Activated CD4-positive, alpha-beta T cell treated with anti-CD3 and anti-CD28 coated beads, Interleukin-2, amount 10 ng/mL, durations not matched to agents 7 days and 5 days (primary cell): ENCODE measurements at regions not wholly inside any gene's neighbourhood (a gene's known extent, or its start where the extent isn't known, plus 50 kb on each side); places are given as distances from the start of the nearest gene placed in this dataset.
"Not testable (repeated sequence)": the region's sequence is repeated elsewhere in the genome, so short reads cannot be mapped to it uniquely, and the experiment has no call there.

Source experiments
- CTCF ChIA-PET: fragments of 350-600 bp; sonication (Branson Sonifier 250); formaldehyde crosslinking; loops from one replicate; lab custom pipeline; 2021; ENCODE audit warnings: antibody characterized with exemption; lab: Charles Lee
- POLR2A ChIA-PET: fragments of 350-600 bp; sonication (Branson Sonifier 250); formaldehyde crosslinking; loops from one replicate; lab custom pipeline; 2021; ENCODE audit warnings: antibody characterized with exemption; lab: Charles Lee
- DNase-seq: peaks from one replicate; pipeline ENCODE4 v3.0.0-alpha.2; 2020
- H3K27ac Mint-ChIP-seq: one replicate; pipeline ENCODE4 v1.8.0; 2021; ENCODE audit warnings: mild to moderate bottlenecking, moderate library complexity, mixed read lengths
- H3K27me3 Mint-ChIP-seq: one replicate; pipeline ENCODE4 v1.8.0; 2021; ENCODE audit warnings: mixed read lengths
- H3K36me3 Mint-ChIP-seq: one replicate; pipeline ENCODE4 v1.8.0; 2021; ENCODE audit warnings: low read depth, mixed read lengths
- H3K4me1 Mint-ChIP-seq: one replicate; pipeline ENCODE4 v1.8.0; 2021; ENCODE audit warnings: mixed read lengths
- H3K4me3 Mint-ChIP-seq: one replicate; pipeline ENCODE4 v1.8.0; 2021; ENCODE audit warnings: mild to moderate bottlenecking, moderate library complexity, mixed read lengths
- H3K9me3 Mint-ChIP-seq: one replicate; pipeline ENCODE4 v1.8.0; 2021; ENCODE audit warnings: mixed read lengths

DNA sequence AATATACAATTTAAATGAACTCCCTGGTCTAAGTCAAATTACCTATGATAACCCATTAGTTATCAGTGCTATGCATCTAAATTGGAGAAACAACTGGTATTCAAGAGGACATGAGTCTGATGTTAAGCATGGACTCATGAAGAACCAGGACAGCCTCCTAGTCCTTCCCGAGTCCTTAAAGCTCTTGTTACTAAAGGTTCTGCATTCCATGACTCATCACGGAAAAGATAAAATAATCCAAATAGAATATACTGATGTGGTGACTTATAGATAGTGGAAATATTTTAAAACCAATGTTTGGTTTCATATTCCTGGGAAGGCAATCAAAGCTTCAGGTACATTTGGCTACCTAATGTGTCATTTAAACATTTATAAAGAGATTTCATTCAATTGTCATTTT, 117.2 kb upstream of the PMCH start:
- H3K27ac Mint-ChIP-seq, result no peak overlapping the region
- ChIA-PET CTCF (no interaction called here), POLR2A (no interaction called here)
- DNase-seq, result no peak
- peaks cover 9% of the 10 kb centered on the region for H3K27me3 Mint-ChIP-seq
- no peak overlapping the region for H3K4me3 Mint-ChIP-seq
- no peaks in the 10 kb centered on the region for H3K4me1 Mint-ChIP-seq
- no peaks in the 10 kb centered on the region for H3K36me3 Mint-ChIP-seq
- H3K9me3 Mint-ChIP-seq, result no peaks in the 10 kb centered on the region

DNA sequence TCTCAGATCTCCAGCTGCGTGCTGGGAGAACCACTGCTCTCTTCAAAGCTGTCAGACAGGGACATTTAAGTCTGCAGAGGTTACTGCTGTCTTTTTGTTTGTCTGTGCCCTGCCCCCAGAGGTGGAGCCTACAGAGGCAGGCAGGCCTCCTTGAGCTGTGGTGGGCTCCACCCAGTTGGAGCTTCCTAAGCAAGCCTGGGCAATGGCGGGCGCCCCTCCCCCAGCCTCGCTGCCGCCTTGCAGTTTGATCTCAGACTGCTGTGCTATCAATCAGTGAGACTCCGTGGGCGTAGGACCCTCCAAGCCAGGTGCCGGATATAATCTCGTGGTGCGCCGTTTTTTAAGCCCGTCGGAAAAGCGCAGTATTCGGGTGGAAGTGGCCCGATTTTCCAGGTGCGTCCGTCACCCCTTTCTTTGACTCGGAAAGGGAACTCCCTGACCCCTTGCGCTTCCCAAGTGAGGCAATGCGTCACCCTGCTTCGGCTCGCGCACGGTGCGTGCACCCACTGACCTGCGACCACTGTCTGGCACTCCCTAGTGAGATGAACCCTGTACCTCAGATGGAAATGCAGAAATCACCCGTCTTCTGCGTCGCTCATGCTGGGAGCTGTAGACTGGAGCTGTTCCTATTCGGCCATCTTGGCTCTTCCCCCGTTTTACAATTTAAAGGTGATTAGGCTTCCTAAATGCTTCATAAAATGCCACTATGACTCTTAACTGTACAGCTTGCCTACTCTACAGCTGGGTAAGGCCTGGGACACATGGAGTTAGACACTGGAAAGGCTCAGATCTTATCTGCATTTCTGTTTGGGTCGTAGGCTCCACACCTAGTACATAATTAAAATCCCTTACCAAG, 115.7 kb upstream of the PMCH start:
- H3K36me3 Mint-ChIP-seq, H3K9me3 Mint-ChIP-seq, POLR2A ChIA-PET, H3K27me3 Mint-ChIP-seq, H3K27ac Mint-ChIP-seq, CTCF ChIA-PET, H3K4me3 Mint-ChIP-seq, DNase-seq, H3K4me1 Mint-ChIP-seq: not testable (repeated sequence)

DNA sequence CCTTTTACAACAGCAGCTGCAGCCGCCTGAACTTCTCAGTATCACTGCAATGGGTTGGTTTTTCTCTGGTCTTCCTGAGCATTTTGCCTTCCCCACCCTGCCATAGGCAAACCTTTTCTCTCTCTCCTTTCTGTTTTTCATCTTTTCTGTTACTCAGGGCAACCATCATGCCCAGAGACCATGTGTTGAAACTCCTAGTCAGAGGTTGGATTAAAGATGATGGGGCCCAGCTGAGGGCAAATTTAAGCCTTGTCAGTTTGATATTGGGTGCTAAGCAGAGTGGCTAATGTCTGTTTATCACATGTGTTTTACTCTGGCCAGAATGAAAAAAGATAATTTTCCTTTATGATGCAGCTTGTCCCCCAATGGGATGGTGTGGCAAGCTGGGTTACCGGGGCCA, 107.9 kb upstream of the PMCH start:
- Mint-ChIP-seq H3K36me3 (no peaks in the 10 kb centered on the region), H3K27ac (no peak overlapping the region), H3K27me3 (no peaks in the 10 kb centered on the region), H3K9me3 (peaks cover 6% of the 10 kb centered on the region), H3K4me1 (peaks cover 3% of the 10 kb centered on the region), H3K4me3 (no peak overlapping the region)
- POLR2A ChIA-PET, result no interaction called here
- CTCF ChIA-PET, result interaction anchor here (0.7 kb wide), 1 partner anchor 365 kb away, joined by 3 read pairs; no protein-coding TSS in a partner anchor
- no peak for DNase-seq

DNA sequence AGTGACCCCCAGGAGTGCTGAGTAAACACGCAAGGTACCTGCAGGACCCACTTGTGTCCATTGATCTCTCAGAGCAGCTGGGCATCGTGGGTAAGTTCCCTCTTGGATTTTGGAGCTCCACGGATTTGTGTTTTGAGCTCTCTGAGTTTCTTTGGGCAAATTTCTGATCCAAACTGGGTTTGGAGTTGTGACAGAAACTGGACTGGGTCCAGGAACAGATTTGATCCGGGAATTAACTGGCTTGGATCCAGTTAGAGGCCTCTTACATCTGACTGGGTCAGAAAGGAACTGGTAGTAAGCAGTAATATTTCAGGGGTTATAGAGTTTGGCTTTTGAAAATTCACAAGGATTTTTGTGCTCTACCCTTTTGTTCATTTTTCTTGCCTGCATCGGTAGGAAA, 107.0 kb upstream of the PMCH start:
- H3K9me3 Mint-ChIP-seq, POLR2A ChIA-PET, H3K27ac Mint-ChIP-seq, H3K27me3 Mint-ChIP-seq, H3K4me1 Mint-ChIP-seq, H3K36me3 Mint-ChIP-seq, H3K4me3 Mint-ChIP-seq, DNase-seq: not testable (repeated sequence)
- CTCF ChIA-PET, result interaction anchor here (1.2 to 1.3 kb wide), 2 partner anchors 11 to 24 kb away, joined by 3 read pairs; no protein-coding TSS in a partner anchor

DNA sequence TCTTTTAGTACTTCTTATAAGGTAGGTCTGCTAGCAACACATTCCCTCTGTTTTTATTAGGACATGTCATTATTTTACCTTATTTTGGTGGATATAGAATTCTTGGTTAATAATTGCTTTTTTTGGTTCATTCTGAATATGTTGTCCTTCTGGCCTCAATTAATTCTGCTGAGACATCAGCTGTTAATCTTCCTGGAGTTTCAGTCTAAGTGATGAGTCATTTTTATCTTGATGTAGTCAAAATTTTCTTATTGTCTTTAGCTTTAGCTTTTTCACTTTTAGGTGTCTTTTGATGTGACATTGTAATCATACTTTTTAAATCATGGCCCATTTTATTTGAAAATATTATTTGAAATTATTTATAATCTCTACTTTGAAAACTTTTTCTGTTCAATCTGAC, 104.9 kb upstream of the PMCH start:
- Mint-ChIP-seq H3K27me3 (peaks cover 12% of the 10 kb centered on the region), H3K9me3 (peaks cover 6% of the 10 kb centered on the region), H3K4me1 (peaks cover 3% of the 10 kb centered on the region), H3K27ac (no peak overlapping the region), H3K4me3 (no peak overlapping the region), H3K36me3 (no peaks in the 10 kb centered on the region)
- DNase-seq, result no peak
- ChIA-PET CTCF (interaction anchor here (1.3 kb wide), 1 partner anchor 181 kb away, joined by 4 read pairs; no protein-coding TSS in a partner anchor), POLR2A (no interaction called here)

DNA sequence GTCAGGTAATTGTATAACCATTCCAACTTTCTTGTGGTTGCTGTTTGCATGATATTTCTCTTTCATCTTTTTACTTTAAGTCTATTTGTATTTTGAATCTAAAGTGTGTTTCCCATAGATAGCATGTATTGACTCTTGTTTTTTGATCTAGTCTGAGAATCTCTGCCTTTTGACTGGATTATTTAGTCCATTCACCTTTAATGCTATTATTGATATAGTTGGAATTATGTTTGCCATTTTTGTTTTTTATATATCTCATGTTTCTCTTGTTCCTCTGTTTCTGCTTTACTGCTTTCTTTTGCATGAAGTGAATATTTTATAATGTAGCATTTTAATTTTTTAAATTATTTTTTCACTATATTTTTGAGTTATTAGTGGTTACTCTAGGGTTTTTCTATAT, 103.9 kb upstream of the PMCH start:
- ChIA-PET POLR2A (no interaction called here), CTCF (no interaction called here)
- Mint-ChIP-seq H3K36me3 (no peaks in the 10 kb centered on the region), H3K27me3 (peaks cover 16% of the 10 kb centered on the region), H3K4me3 (no peak overlapping the region), H3K27ac (no peak overlapping the region), H3K9me3 (peaks cover 2% of the 10 kb centered on the region), H3K4me1 (peaks cover 3% of the 10 kb centered on the region)
- no peak for DNase-seq

DNA sequence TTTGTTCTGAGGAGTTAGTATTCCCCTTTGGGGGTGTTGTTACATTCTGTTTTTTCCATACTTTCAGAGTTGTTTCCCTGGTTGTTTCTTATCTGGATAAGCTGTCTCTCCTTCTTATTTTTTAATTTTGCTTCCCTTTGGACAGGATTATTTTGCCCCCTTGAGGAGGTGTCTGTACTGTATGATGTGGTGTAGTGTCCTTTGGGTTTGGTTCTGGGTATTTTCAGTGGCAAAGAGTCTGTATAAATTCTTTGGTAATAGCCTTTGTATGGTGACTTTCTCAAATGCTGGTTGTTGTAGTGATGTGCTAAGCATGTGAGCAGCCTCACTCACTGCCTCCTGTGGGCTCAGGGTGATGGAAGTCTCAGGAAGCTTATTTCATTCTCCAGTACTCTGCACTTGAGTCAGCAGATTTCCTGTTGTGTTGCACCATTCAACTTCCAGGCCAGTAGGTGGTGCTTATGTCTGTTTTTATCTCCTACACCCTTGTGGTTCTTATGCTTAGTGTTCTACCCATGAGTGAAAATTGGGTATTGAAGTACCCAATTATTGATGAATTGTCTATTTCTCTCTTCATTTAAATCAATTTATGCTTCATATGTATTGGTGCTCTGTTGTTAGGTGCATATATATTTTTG, 103.3 kb upstream of the PMCH start:
- Mint-ChIP-seq H3K27ac (no peak overlapping the region), H3K27me3 (peaks cover 16% of the 10 kb centered on the region), H3K4me3 (no peak overlapping the region), H3K4me1 (peaks cover 3% of the 10 kb centered on the region), H3K9me3 (peaks cover 2% of the 10 kb centered on the region), H3K36me3 (no peaks in the 10 kb centered on the region)
- DNase-seq, result peak; percentile 45
- ChIA-PET CTCF (interaction anchor here (0.6 to 1.5 kb wide), 3 partner anchors 121 to 866 kb away, joined by 3 read pairs; no protein-coding TSS in a partner anchor), POLR2A (interaction anchor here (0.6 kb wide), 1 partner anchor 1435 kb away, joined by 3 read pairs; no protein-coding TSS in a partner anchor)

DNA sequence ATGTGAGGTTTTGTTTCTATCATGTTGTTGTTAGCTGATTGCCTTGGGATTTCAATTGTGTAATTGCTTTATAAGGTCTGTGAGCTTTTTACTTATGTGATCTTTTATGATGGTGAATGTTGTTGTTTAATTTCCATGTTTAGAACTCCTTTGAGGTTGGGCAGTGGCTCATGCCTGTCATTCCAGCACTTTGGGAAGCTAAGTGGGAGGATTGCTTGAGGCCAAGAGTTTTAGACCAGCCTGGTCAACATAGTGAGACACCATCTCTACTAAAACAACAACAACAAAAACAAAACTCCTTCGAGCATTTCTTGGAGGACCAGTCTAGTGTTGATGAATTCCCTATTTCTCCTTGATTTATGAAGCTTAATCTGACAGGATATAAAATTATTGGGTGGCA, 102.1 kb upstream of the PMCH start:
- DNase-seq, result no peak
- Mint-ChIP-seq H3K27ac (no peak overlapping the region), H3K4me1 (peaks cover 3% of the 10 kb centered on the region), H3K36me3 (no peaks in the 10 kb centered on the region), H3K27me3 (peaks cover 19% of the 10 kb centered on the region), H3K9me3 (no peaks in the 10 kb centered on the region), H3K4me3 (no peak overlapping the region)
- ChIA-PET CTCF (interaction anchor here (1.5 kb wide), 1 partner anchor 440 kb away, joined by 3 read pairs; no protein-coding TSS in a partner anchor), POLR2A (no interaction called here)

DNA sequence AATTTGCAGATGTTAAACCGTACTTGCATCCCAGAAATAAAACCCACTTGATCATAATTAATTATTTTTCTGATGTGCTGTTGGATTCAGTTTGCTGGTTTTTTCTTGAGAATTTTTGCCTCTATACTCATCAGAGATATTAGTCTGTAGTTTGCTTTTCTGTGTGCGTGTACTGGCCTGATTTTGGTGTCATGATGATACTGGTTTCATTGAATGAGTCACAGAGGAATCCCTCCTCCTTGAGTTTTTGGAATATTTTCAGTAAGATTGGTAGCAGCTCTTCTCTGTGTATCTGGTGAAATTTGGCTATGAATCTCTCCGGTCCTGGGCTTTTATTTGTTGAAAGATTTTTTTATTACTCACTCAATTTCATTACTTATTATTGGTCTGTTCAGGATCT, 100.4 kb upstream of the PMCH start:
- Mint-ChIP-seq H3K36me3 (no peaks in the 10 kb centered on the region), H3K4me1 (peaks cover 3% of the 10 kb centered on the region), H3K27ac (no peak overlapping the region), H3K4me3 (no peak overlapping the region), H3K27me3 (peaks cover 19% of the 10 kb centered on the region), H3K9me3 (no peaks in the 10 kb centered on the region)
- DNase-seq, result no peak
- POLR2A ChIA-PET, result no interaction called here
- CTCF ChIA-PET, result no interaction called here

DNA sequence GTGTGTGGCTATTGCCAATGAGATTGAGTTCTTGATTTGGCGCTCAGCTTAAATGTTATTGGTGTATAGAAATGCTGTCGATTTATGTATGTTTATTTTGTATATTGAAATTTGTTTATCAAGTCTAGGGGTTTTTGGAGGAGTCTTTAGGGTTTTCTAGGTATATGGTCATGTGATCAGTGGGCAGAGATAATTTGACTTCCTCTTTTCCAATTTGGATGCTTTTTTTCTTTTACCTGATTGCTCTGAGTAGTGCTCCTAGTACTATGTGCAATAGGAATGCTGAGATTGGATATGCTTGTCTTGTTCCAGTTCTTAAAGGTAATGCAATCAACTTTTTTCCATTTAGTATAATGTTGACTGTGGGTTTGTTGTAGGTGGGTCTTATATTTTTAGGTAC, 99.8 kb upstream of the PMCH start:
- Mint-ChIP-seq H3K9me3 (no peaks in the 10 kb centered on the region), H3K27ac (no peak overlapping the region)

DNA sequence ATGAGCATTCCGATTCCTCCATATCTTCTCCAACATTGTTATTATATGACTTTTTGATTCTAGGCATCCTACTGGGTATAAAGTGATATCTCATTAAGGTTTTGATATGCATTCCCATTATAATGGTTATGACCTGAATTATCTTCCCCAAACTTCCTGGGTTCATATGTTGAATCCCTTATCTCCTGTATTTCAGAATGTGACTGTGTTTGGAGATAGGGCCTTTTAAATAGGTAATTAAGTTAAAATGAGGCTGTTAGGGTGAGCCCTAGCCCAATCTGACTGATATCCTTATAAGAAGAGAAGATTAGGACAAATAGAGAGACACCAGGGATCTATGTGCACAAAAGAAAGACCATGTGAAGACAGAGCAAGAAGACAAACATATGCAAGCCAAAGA, 96.9 kb upstream of the PMCH start:
- ChIA-PET POLR2A (no interaction called here), CTCF (interaction anchor here (0.8 kb wide), 1 partner anchor 10 kb away, joined by 3 read pairs; no protein-coding TSS in a partner anchor)
- Mint-ChIP-seq H3K27ac (no peak overlapping the region), H3K4me3 (no peak overlapping the region), H3K36me3 (no peaks in the 10 kb centered on the region), H3K27me3 (peaks cover 19% of the 10 kb centered on the region), H3K9me3 (peaks cover 3% of the 10 kb centered on the region), H3K4me1 (no peaks in the 10 kb centered on the region)
- no peak for DNase-seq

More for the DNA sequence above, 99.8 kb upstream of the PMCH start:
- Mint-ChIP-seq H3K27me3 (peaks cover 19% of the 10 kb centered on the region), H3K36me3 (no peaks in the 10 kb centered on the region), H3K4me1 (peaks cover 3% of the 10 kb centered on the region), H3K4me3 (no peak overlapping the region)
- no peak for DNase-seq
- ChIA-PET POLR2A (no interaction called here), CTCF (no interaction called here)

DNA sequence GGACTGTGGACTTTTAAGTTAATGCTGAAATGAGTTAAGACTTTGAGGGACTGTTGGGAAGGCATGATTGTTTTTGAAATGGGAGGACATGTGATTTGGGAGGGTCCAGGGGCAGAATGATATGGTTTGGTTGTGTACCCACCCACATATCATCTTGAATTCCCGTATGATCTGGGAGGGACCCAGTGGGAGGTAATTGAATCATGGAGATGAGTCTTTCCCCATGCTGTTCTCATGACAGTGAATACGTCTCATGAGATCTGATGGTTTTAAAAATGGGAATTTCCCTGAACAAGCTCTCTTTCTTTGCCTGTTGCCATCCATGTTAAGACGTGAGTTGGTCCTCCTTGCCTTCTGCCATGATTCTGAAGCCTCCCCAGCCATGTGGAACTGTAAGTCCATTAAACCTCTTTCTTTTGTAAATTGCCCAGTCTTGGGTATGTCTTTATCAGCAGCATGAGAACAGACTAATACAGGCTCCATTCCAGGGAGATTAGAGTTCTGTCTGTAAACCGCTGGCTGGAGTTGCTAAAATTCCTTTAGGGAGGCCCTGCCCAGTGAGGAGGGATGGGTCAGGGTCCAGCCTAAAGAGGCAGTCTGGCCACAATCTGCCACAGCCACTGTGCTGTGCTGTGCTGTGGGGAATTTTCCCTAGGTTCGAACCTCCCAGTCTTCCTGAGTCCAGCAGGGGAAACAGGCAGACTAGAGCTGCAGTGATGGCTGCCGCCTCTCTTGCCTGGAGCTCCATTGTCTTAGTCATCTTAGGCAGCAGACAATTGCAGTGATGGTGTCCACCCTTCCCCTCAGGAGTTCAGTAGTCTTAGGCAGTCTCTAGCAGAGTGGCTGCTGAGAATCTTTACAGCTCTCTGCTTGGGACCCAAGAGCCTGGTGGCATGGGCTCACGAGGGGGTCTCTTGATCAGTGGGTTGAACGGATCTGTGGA, 94.1 kb upstream of the PMCH start:
- H3K27ac Mint-ChIP-seq, POLR2A ChIA-PET, H3K4me1 Mint-ChIP-seq, H3K9me3 Mint-ChIP-seq, DNase-seq, H3K4me3 Mint-ChIP-seq, H3K27me3 Mint-ChIP-seq, H3K36me3 Mint-ChIP-seq: not testable (repeated sequence)
- CTCF ChIA-PET, result interaction anchor here (0.5 kb wide), 1 partner anchor 207 kb away, joined by 4 read pairs; no protein-coding TSS in a partner anchor
